Testis (tissue), 2 donors: ENCODE measurements at regions not wholly inside any gene's neighbourhood (a gene's known extent, or its start where the extent isn't known, plus 50 kb on each side); places are given as distances from the start of the nearest gene placed in this dataset.

Experiments used
- POLR2A ChIP-seq: fragments of 450-650 bp; IDR thresholded peaks from one replicate; pipeline ENCODE4 v1.6.1; 2017; ENCODE audit warnings: antibody characterized with exemption, mild to moderate bottlenecking, moderate library complexity
- TF ChIP-seq, protein P1 (sequence below), 3 experiments: fragments of 450-650 bp in 2 of 3; fragments of 200-600 bp in 1 of 3; sonication (generic) in 1 of 3; IDR thresholded peaks; one replicate each; pipeline ENCODE4 v1.5.1; 2016 to 2019; ENCODE audit warnings: antibody characterized with exemption in 3 of 3, mild to moderate bottlenecking in 2 of 3, moderate library complexity in 1 of 3

DNA sequence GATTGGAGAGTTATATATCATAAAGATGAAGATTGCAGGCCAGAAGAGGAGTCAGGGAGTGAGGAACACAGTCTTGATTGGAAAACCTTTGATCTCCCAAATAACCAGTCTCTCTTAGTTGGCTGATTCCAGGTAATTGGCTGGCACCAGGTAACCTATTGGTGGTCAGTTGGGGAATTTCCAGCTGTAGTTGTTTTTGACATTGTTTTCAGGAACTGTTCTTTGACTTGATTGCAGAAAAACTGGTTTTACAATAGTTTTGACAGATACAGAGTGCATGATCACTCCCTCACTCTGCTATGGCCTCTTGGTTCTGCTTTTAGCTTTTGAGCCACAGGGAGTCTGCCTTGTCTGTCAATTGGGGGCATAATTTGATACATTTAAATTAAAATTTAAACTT, 71.6 kb downstream of the ZNF641 start:
- TF ChIP-seq, protein P1, sequence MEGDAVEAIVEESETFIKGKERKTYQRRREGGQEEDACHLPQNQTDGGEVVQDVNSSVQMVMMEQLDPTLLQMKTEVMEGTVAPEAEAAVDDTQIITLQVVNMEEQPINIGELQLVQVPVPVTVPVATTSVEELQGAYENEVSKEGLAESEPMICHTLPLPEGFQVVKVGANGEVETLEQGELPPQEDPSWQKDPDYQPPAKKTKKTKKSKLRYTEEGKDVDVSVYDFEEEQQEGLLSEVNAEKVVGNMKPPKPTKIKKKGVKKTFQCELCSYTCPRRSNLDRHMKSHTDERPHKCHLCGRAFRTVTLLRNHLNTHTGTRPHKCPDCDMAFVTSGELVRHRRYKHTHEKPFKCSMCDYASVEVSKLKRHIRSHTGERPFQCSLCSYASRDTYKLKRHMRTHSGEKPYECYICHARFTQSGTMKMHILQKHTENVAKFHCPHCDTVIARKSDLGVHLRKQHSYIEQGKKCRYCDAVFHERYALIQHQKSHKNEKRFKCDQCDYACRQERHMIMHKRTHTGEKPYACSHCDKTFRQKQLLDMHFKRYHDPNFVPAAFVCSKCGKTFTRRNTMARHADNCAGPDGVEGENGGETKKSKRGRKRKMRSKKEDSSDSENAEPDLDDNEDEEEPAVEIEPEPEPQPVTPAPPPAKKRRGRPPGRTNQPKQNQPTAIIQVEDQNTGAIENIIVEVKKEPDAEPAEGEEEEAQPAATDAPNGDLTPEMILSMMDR (IDR thresholded peaks at IDR 0.05), result no peak
- no peak for TF ChIP-seq POLR2A
